SK-N-SH treated with all-trans-retinoic acid at 6 μM for 48 hours (cell line): ENCODE measurements at regions not wholly inside any gene's neighbourhood (a gene's known extent, or its start where the extent isn't known, plus 50 kb on each side); places are given as distances from the start of the nearest gene placed in this dataset.

Experiments used
- PATZ1 ChIP-seq: fragments of 250-450 bp; sonication (Bioruptor Pico); IDR thresholded peaks from 2 replicates; pipeline ENCODE4 v1.8.0; 2020; ENCODE audit warnings: mild to moderate bottlenecking, moderate library complexity, borderline replicate concordance
- SNAI2 ChIP-seq: fragments of 250-450 bp; sonication (Bioruptor Pico); IDR thresholded peaks from 2 replicates; pipeline ENCODE4 v1.5.0; 2020; ENCODE audit warnings: mild to moderate bottlenecking, moderate library complexity
- TCF4 ChIP-seq: fragments of 250-450 bp; sonication (Bioruptor Pico); IDR thresholded peaks from 2 replicates; pipeline ENCODE4 v1.8.0; 2021; ENCODE audit warnings: mild to moderate bottlenecking, moderate library complexity, borderline replicate concordance
- ZFP3 ChIP-seq: fragments of 250-450 bp; sonication (Bioruptor Pico); IDR thresholded peaks from 2 replicates; pipeline ENCODE4 v1.5.0; 2020; ENCODE audit warnings: mild to moderate bottlenecking, moderate library complexity
- ZFP30 ChIP-seq: fragments of 450-650 bp; formaldehyde crosslinking; IDR thresholded peaks from 2 replicates; pipeline ENCODE4 v1.5.0; 2022; ENCODE audit warnings: mild to moderate bottlenecking, moderate library complexity
- TF ChIP-seq, protein P1 (sequence below): fragments of 250-450 bp; sonication (Bioruptor Pico); IDR thresholded peaks from 2 replicates; pipeline ENCODE4 v1.5.0; 2020; ENCODE audit warnings: mild to moderate bottlenecking, moderate library complexity

DNA sequence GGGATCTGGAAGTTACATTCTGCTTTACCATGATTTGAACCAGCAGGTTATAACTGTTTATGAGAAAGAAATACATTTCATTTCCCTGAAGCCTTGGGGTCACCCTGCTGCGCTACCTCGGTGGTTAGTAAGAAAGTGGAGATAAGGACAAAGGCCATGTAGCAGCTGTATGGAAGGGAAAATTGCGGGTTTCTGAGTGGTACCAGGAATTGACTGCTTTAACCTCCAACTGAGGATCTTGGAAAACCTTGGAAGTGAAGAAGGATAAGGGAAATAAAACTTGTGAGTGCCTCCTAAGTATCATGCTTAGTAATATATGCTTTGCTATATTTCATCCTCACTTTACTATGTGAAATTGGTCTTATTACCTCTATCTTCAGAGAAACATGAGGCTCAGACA is 76.1 kb upstream of the GAP43 start:
- no peak for TF ChIP-seq SNAI2
- TF ChIP-seq ZFP3 (CRISPR knock-in tag), result no peak
- TF ChIP-seq TCF4 (CRISPR knock-in tag), result no peak
- TF ChIP-seq ZFP30, result no peak
- TF ChIP-seq PATZ1 (CRISPR knock-in tag), result no peak
- TF ChIP-seq, protein P1, sequence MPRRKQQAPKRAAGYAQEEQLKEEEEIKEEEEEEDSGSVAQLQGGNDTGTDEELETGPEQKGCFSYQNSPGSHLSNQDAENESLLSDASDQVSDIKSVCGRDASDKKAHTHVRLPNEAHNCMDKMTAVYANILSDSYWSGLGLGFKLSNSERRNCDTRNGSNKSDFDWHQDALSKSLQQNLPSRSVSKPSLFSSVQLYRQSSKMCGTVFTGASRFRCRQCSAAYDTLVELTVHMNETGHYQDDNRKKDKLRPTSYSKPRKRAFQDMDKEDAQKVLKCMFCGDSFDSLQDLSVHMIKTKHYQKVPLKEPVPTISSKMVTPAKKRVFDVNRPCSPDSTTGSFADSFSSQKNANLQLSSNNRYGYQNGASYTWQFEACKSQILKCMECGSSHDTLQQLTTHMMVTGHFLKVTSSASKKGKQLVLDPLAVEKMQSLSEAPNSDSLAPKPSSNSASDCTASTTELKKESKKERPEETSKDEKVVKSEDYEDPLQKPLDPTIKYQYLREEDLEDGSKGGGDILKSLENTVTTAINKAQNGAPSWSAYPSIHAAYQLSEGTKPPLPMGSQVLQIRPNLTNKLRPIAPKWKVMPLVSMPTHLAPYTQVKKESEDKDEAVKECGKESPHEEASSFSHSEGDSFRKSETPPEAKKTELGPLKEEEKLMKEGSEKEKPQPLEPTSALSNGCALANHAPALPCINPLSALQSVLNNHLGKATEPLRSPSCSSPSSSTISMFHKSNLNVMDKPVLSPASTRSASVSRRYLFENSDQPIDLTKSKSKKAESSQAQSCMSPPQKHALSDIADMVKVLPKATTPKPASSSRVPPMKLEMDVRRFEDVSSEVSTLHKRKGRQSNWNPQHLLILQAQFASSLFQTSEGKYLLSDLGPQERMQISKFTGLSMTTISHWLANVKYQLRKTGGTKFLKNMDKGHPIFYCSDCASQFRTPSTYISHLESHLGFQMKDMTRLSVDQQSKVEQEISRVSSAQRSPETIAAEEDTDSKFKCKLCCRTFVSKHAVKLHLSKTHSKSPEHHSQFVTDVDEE (CRISPR knock-in tag), result no peak
